ENCODE measurements at regions not wholly inside any gene's neighbourhood (a gene's known extent, or its start where the extent isn't known, plus 50 kb on each side); places are given as distances from the start of the nearest gene placed in this dataset.
A peak's percentile ranks its signal among the peaks of the same experiment; 100 is the strongest.

DNA sequence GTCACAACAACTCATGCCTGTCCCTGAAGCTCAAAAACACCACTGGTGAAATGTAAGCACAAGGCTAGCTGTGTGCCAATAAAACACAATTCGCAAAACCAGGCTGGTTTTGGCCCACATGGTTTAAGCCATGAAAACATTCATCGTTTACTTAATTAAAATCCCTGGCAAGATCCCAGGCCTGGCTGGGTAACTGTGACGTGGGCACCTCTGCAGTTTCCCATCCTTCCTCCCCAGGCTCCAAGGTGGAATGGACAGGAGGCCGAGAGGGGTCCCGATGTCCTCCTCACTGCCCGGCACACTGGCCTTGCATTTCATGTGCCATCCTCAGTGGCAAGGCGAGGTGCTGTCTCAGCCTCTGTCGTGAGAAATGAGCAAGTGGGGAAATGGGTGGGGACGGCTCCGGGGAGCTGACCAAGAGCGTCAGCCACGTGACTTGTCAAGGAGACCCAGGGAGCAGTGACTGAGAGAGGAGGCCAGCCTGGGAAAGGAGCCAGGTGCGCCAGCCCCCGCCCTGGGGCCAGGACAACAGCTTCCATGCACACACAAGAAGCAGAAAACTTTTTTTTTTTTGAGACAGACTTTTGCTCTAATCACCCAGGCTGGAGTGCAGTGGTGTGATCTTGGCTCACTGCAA lies 153.1 kb upstream of the RAB4A start:
- H3K4me3 ChIP-seq (replicated peaks in 1 of 3; ENCODE audit: insufficient read depth in 1 of 3, low read depth in 2 of 3, low read length in 3 of 3), result no peak overlapping the region

More for the DNA sequence above, 153.1 kb upstream of the RAB4A start:
- Histone ChIP-seq H3K4me1 (ENCODE audit: insufficient read depth, low read length) (peaks cover 50% of the 10 kb centered on the region), H3K79me2 (ENCODE audit: insufficient read depth, low read length) (no peaks in the 10 kb centered on the region), H3K9me3 (ENCODE audit: low read length) (no peaks in the 10 kb centered on the region), H3K27me3 (ENCODE audit: control insufficient read depth in 1 of 2, insufficient read depth in 2 of 2, low read length in 2 of 2) (no peaks in the 10 kb centered on the region), H4K20me1 (ENCODE audit: insufficient read depth, low read length) (no peaks in the 10 kb centered on the region), H3K27ac (ENCODE audit: extremely low read length, insufficient read depth, low read length) (no peak overlapping the region), H3K9ac (ENCODE audit: insufficient read depth, low read depth, low read length) (no peak overlapping the region), H3K36me3 (replicated peaks in 1 of 2; ENCODE audit: control insufficient read depth in 1 of 2, insufficient read depth in 2 of 2, low read length in 2 of 2) (no peaks in the 10 kb centered on the region), H2AFZ (ENCODE audit: low read length) (no peak overlapping the region), H3K4me2 (ENCODE audit: low read depth, low read length) (no peak overlapping the region)
- ChIA-PET CTCF (ENCODE audit: low intra/inter-chr PET ratio, low total read pairs) (no interaction called here), POLR2A (interaction anchor here (0.8 kb wide), 1 partner anchor 14 kb away, joined by 3 read pairs; no protein-coding TSS in a partner anchor)
- no peak for DNase-seq (ENCODE audit: low spot score)
- no peak for FAIRE-seq
- 84% methylated on average over 13 of the region's 14 CpGs for WGBS (ENCODE audit: low lambda C conversion rate)
- no TSS peak for BruUV-seq (replicated peaks)
- intact Hi-C loops (cut with micrococcal nuclease; ENCODE audit: unreplicated experiment), result no loop called here
- no peak for ATAC-seq
- in situ Hi-C loops (cut with HindIII; ENCODE audit: extremely low pct_ligation_motif_present, low pct_unique_long_range_greater_than_20kb), result no loop called here
- TF ChIP-seq ZNF580 (CRISPR knock-in tag; IDR thresholded peaks at IDR 0.05; ENCODE audit: borderline replicate concordance, low read depth) (no peak), ZBTB33 (CRISPR knock-in tag; IDR thresholded peaks at IDR 0.05) (peak; percentile 66), ZNF121 (CRISPR knock-in tag; IDR thresholded peaks at IDR 0.05) (no peak), GATAD2A (CRISPR knock-in tag; IDR thresholded peaks at IDR 0.05) (no peak), PCBP1 (IDR thresholded peaks at IDR 0.05; ENCODE audit: borderline replicate concordance, low read depth, low read length) (no peak)
- TF ChIP-seq, protein P1, sequence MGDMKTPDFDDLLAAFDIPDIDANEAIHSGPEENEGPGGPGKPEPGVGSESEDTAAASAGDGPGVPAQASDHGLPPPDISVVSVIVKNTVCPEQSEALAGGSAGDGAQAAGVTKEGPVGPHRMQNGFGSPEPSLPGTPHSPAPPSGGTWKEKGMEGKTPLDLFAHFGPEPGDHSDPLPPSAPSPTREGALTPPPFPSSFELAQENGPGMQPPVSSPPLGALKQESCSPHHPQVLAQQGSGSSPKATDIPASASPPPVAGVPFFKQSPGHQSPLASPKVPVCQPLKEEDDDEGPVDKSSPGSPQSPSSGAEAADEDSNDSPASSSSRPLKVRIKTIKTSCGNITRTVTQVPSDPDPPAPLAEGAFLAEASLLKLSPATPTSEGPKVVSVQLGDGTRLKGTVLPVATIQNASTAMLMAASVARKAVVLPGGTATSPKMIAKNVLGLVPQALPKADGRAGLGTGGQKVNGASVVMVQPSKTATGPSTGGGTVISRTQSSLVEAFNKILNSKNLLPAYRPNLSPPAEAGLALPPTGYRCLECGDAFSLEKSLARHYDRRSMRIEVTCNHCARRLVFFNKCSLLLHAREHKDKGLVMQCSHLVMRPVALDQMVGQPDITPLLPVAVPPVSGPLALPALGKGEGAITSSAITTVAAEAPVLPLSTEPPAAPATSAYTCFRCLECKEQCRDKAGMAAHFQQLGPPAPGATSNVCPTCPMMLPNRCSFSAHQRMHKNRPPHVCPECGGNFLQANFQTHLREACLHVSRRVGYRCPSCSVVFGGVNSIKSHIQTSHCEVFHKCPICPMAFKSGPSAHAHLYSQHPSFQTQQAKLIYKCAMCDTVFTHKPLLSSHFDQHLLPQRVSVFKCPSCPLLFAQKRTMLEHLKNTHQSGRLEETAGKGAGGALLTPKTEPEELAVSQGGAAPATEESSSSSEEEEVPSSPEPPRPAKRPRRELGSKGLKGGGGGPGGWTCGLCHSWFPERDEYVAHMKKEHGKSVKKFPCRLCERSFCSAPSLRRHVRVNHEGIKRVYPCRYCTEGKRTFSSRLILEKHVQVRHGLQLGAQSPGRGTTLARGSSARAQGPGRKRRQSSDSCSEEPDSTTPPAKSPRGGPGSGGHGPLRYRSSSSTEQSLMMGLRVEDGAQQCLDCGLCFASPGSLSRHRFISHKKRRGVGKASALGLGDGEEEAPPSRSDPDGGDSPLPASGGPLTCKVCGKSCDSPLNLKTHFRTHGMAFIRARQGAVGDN (CRISPR knock-in tag; IDR thresholded peaks at IDR 0.05), result peak; percentile 32

Measured in HepG2 (cell line).